H9 (cell line): ENCODE measurements at regions not wholly inside any gene's neighbourhood (a gene's known extent, or its start where the extent isn't known, plus 50 kb on each side); places are given as distances from the start of the nearest gene placed in this dataset.

ENCODE experiments used
- DNase-seq: peaks from one replicate; pipeline ENCODE4 v3.0.0-alpha.2; 2017
- H2AFZ ChIP-seq: one replicate; pipeline ENCODE4 v1.6.1; 2013; ENCODE audit warnings: mild to moderate bottlenecking, low read length, control low read depth, moderate library complexity
- H2AK5ac ChIP-seq: 2 replicates; pipeline ENCODE4 v1.6.1; 2013; ENCODE audit warnings: low read length, control low read depth, mixed read lengths; ENCODE audit not compliant: insufficient read length
- H2BK120ac ChIP-seq: one replicate; pipeline ENCODE4 v1.6.1; 2013; ENCODE audit warnings: low read depth, mild to moderate bottlenecking, low read length, control low read depth, inconsistent platforms; ENCODE audit not compliant: poor library complexity, severe bottlenecking
- H2BK12ac ChIP-seq: 2 replicates; pipeline ENCODE4 v1.6.1; 2013; ENCODE audit warnings: low read length, control low read depth, mixed read lengths, low read depth; ENCODE audit not compliant: insufficient read length
- H2BK15ac ChIP-seq: 2 replicates; pipeline ENCODE4 v1.6.1; 2013; ENCODE audit warnings: low read depth, low read length, control low read depth
- H2BK20ac ChIP-seq: one replicate; pipeline ENCODE4 v1.6.1; 2013; ENCODE audit warnings: low read depth, mild to moderate bottlenecking, low read length, control low read depth, inconsistent platforms; ENCODE audit not compliant: poor library complexity, severe bottlenecking
- H2BK5ac ChIP-seq: 2 replicates; pipeline ENCODE4 v1.6.1; 2013; ENCODE audit warnings: low read length, control low read depth, mixed read lengths; ENCODE audit not compliant: insufficient read length
- H3K14ac ChIP-seq: 2 replicates; pipeline ENCODE4 v1.6.1; 2013; ENCODE audit warnings: low read length, control low read depth; ENCODE audit not compliant: insufficient read depth
- H3K18ac ChIP-seq: 2 replicates; pipeline ENCODE4 v1.6.1; 2013; ENCODE audit warnings: low read depth, mild to moderate bottlenecking, mixed read lengths, low read length, control low read depth; ENCODE audit not compliant: insufficient read length
- H3K23ac ChIP-seq: 2 replicates; pipeline ENCODE4 v1.6.1; 2013; ENCODE audit warnings: low read length, control low read depth, mixed read lengths, low read depth; ENCODE audit not compliant: insufficient read length
- H3K23me2 ChIP-seq: 2 replicates; pipeline ENCODE4 v1.6.1; 2013; ENCODE audit warnings: low read depth, mild to moderate bottlenecking, mixed read lengths, low read length, control low read depth; ENCODE audit not compliant: insufficient read length, poor library complexity, severe bottlenecking
- H3K27ac ChIP-seq: 2 replicates; pipeline ENCODE4 v1.5.1; 2013; ENCODE audit warnings: low read length, control low read depth, mixed read lengths, low read depth; ENCODE audit not compliant: insufficient read length
- H3K27me3 ChIP-seq: 2 replicates; pipeline ENCODE4 v1.6.1; 2013; ENCODE audit warnings: low read length, control low read depth, inconsistent platforms; ENCODE audit not compliant: insufficient read depth
- H3K4ac ChIP-seq: 2 replicates; pipeline ENCODE4 v1.6.1; 2013; ENCODE audit warnings: low read depth, mild to moderate bottlenecking, control low read depth, inconsistent platforms, low read length, moderate library complexity
- H3K4me1 ChIP-seq: 2 replicates; pipeline ENCODE4 v1.6.1; 2013; ENCODE audit warnings: low read length, control low read depth, inconsistent platforms; ENCODE audit not compliant: insufficient read depth
- H3K4me2 ChIP-seq: 2 replicates; pipeline ENCODE4 v1.6.1; 2013; ENCODE audit warnings: low read length, control low read depth, mixed read lengths; ENCODE audit not compliant: insufficient read length, insufficient read depth
- H3K56ac ChIP-seq: 2 replicates; pipeline ENCODE4 v1.6.1; 2013; ENCODE audit warnings: low read depth, mild to moderate bottlenecking, mixed read lengths, low read length, control low read depth; ENCODE audit not compliant: insufficient read length
- H3K79me1 ChIP-seq: 2 replicates; pipeline ENCODE4 v1.6.1; 2013; ENCODE audit warnings: low read depth, mild to moderate bottlenecking, moderate library complexity, low read length, control low read depth, inconsistent platforms; ENCODE audit not compliant: insufficient read depth, poor library complexity, severe bottlenecking
- H3K79me2 ChIP-seq: 2 replicates; pipeline ENCODE4 v1.6.1; 2013; ENCODE audit warnings: low read length, control low read depth, inconsistent platforms; ENCODE audit not compliant: insufficient read depth
- H3K9ac ChIP-seq: 2 replicates; pipeline ENCODE4 v1.6.1; 2013; ENCODE audit warnings: low read length, control low read depth, mixed read lengths; ENCODE audit not compliant: insufficient read length; ENCODE audit errors: extremely low read depth
- H3K9me3 ChIP-seq: one replicate; pipeline ENCODE4 v1.6.1; 2013; ENCODE audit warnings: low read depth, low read length, inconsistent platforms; ENCODE audit not compliant: control insufficient read depth
- H3T11ph ChIP-seq: one replicate; pipeline ENCODE4 v1.6.1; 2013; ENCODE audit warnings: mild to moderate bottlenecking, low read length, control low read depth, inconsistent platforms
- H4K20me1 ChIP-seq: one replicate; pipeline ENCODE4 v1.6.1; 2013; ENCODE audit not compliant: control insufficient read depth, insufficient read length, insufficient read depth
- H4K5ac ChIP-seq: 2 replicates; pipeline ENCODE4 v1.6.1; 2013; ENCODE audit warnings: low read depth, mild to moderate bottlenecking, mixed read lengths, low read length, control low read depth; ENCODE audit not compliant: insufficient read length
- H4K8ac ChIP-seq: replicated peaks from 2 replicates; pipeline ENCODE4 v1.6.1; 2013; ENCODE audit warnings: low read length, control low read depth, mixed read lengths, low read depth; ENCODE audit not compliant: insufficient read length
- H4K91ac ChIP-seq: 2 replicates; pipeline ENCODE4 v1.6.1; 2013; ENCODE audit warnings: low read depth, mild to moderate bottlenecking, moderate library complexity, mixed read lengths, low read length, control low read depth; ENCODE audit not compliant: insufficient read length
- H3K27ac Mint-ChIP-seq, 3 experiments: 2 replicates in 2 of 3; 3 replicates in 1 of 3; pipeline ENCODE4 v1.8.0; 2020 to 2021; ENCODE audit warnings: mixed read lengths in 3 of 3, mild to moderate bottlenecking in 1 of 3, moderate library complexity in 1 of 3
- H3K27me3 Mint-ChIP-seq: 2 replicates; pipeline ENCODE4 v1.8.0; 2021; ENCODE audit warnings: low read depth, mild to moderate bottlenecking, moderate library complexity, mixed read lengths
- H3K36me3 Mint-ChIP-seq, 3 experiments: 2 replicates in 2 of 3; 3 replicates in 1 of 3; pipeline ENCODE4 v1.8.0; 2020 to 2021; ENCODE audit warnings: low read depth in 3 of 3, mixed read lengths in 3 of 3; ENCODE audit not compliant: insufficient read depth in 1 of 3
- H3K4me1 Mint-ChIP-seq, 2 experiments: 2 replicates each; pipeline ENCODE4 v1.8.0; 2020; ENCODE audit warnings: mixed read lengths in 2 of 2
- H3K4me3 Mint-ChIP-seq, 2 experiments: 2 replicates in 1 of 2; 3 replicates in 1 of 2; pipeline ENCODE4 v1.8.0; 2020 to 2021; ENCODE audit warnings: mild to moderate bottlenecking in 2 of 2, mixed read lengths in 2 of 2, moderate library complexity in 1 of 2
- H3K9me3 Mint-ChIP-seq, 2 experiments: 2 replicates in 1 of 2; 3 replicates in 1 of 2; pipeline ENCODE4 v1.8.0; 2020; ENCODE audit warnings: mild to moderate bottlenecking in 2 of 2, mixed read lengths in 2 of 2, moderate library complexity in 1 of 2
- CTCF ChIP-seq: fragments of 200-600 bp; sonication (generic); conservative IDR thresholded peaks from 3 replicates; pipeline ENCODE4 v1.8.0; 2021; ENCODE audit warnings: antibody characterized with exemption, mild to moderate bottlenecking
- WGBS: extraction: QIAGEN DNeasy Blood & Tissue Kit; methylation state at CpG from one replicate; pipeline ENCODE4 v1.1.7; 2013; ENCODE audit warnings: missing lambda C conversion rate, low lambda C conversion rate, mixed read lengths; ENCODE audit not compliant: insufficient read length; ENCODE audit errors: extremely low coverage; 5-methylcytosine and 5-hydroxymethylcytosine counted together

- no peak overlapping the region for H3K14ac ChIP-seq
- no peak overlapping the region for H2BK15ac ChIP-seq
- H4K8ac ChIP-seq, result no peak overlapping the region
- no peaks in the 10 kb centered on the region for H3K23me2 ChIP-seq
- H2AFZ ChIP-seq, result no peak overlapping the region
- no peaks in the 10 kb centered on the region for H3K4me1 ChIP-seq
- no peak overlapping the region for H3K56ac ChIP-seq
- no peak overlapping the region for H3K4ac ChIP-seq
- no peak for TF ChIP-seq CTCF
- H2BK20ac ChIP-seq, result no peak overlapping the region
- H2AK5ac ChIP-seq, result no peak overlapping the region
- no peak overlapping the region for H3K23ac ChIP-seq
- no peak overlapping the region for H2BK12ac ChIP-seq
- no peaks in the 10 kb centered on the region for H3K27me3 ChIP-seq
- no peaks in the 10 kb centered on the region for H3K79me1 ChIP-seq
- Mint-ChIP-seq H3K4me3 (no peak overlapping the region), H3K36me3 (no peaks in the 10 kb centered on the region), H3K27ac (no peak overlapping the region), H3K9me3 (no peaks in the 10 kb centered on the region), H3K4me1 (peaks cover 0 to 11% of the 10 kb centered on the region in 2 experiments; a peak in 2 of 4 replicates), H3K27me3 (no peaks in the 10 kb centered on the region)
- H3K79me2 ChIP-seq, result no peaks in the 10 kb centered on the region
- no peak overlapping the region for H2BK5ac ChIP-seq
- no peak overlapping the region for H2BK120ac ChIP-seq
- no peaks in the 10 kb centered on the region for H4K20me1 ChIP-seq
- H4K5ac ChIP-seq, result no peak overlapping the region
- H3K27ac ChIP-seq, result no peak overlapping the region
- no peak overlapping the region for H3K18ac ChIP-seq
- no peaks in the 10 kb centered on the region for H3K9me3 ChIP-seq
- DNase-seq, result no peak
- no peak overlapping the region for H3K4me2 ChIP-seq
- no CpG with 5 or more reads among the region's 1 CpG for WGBS
- no peak overlapping the region for H3K9ac ChIP-seq
- H4K91ac ChIP-seq, result no peak overlapping the region
- H3T11ph ChIP-seq, result no peak overlapping the region
These were observed 250.8 kb upstream of the TGFBR2 start for GRCh38 chr3:30355622-30356021.
